OCI-LY7 (cell line): ENCODE measurements at regions not wholly inside any gene's neighbourhood (a gene's known extent, or its start where the extent isn't known, plus 50 kb on each side); places are given as distances from the start of the nearest gene placed in this dataset.

Source experiments
- BruUV-seq: library from RNA; stranded (reverse); fragments of 400-500 nt; replicated peaks from 2 replicates; lab custom pipeline; 2021; lab: Mats Ljungman, UMichigan
- CTCF ChIA-PET: fragments of 300-600 bp; sonication (Branson Sonifier 250); formaldehyde crosslinking; loops from one replicate; lab custom pipeline; 2022; ENCODE audit warnings: antibody characterized with exemption; ENCODE audit not compliant: unreplicated experiment; lab: Charles Lee
- POLR2A ChIA-PET: fragments of 300-600 bp; sonication (Branson Sonifier 250); formaldehyde crosslinking; loops from one replicate; lab custom pipeline; 2022; ENCODE audit warnings: antibody characterized with exemption; lab: Charles Lee
- DNase-seq: peaks from one replicate; pipeline ENCODE4 v3.0.0-alpha.2; 2015; ENCODE audit warnings: low spot score
- H2AFZ ChIP-seq: fragments of 200-600 bp; sonication (generic), shearing (Covaris generic); 2 replicates; pipeline ENCODE4 v1.6.1; 2014; ENCODE audit warnings: mild to moderate bottlenecking, antibody characterized with exemption, low read length, moderate library complexity
- H3K27ac ChIP-seq: fragments of 200-600 bp; sonication (generic); 2 replicates; pipeline ENCODE4 v1.5.1; 2014; ENCODE audit warnings: mixed run types, low read depth, mild to moderate bottlenecking, moderate library complexity, low read length, inconsistent platforms; ENCODE audit not compliant: poor library complexity, severe bottlenecking
- H3K36me3 ChIP-seq: fragments of 200-600 bp; sonication (generic); 2 replicates; pipeline ENCODE4 v1.6.1; 2014; ENCODE audit warnings: mild to moderate bottlenecking, antibody characterized with exemption, low read length, moderate library complexity, mixed read lengths; ENCODE audit not compliant: insufficient read depth
- H3K4me1 ChIP-seq: fragments of 200-600 bp; sonication (generic); 2 replicates; pipeline ENCODE4 v1.5.1; 2014; ENCODE audit warnings: mild to moderate bottlenecking, low read length; ENCODE audit not compliant: insufficient read depth, poor library complexity, severe bottlenecking
- H3K4me2 ChIP-seq: fragments of 200-600 bp; sonication (generic); 2 replicates; pipeline ENCODE4 v1.6.1; 2014; ENCODE audit warnings: mild to moderate bottlenecking, low read length
- H3K4me3 ChIP-seq: fragments of 200-600 bp; sonication (generic); 2 replicates; pipeline ENCODE4 v1.5.1; 2014; ENCODE audit warnings: mild to moderate bottlenecking, low read depth, low read length; ENCODE audit not compliant: poor library complexity, severe bottlenecking
- H3K79me2 ChIP-seq: fragments of 200-600 bp; sonication (generic); 2 replicates; pipeline ENCODE4 v1.6.1; 2016; ENCODE audit warnings: low read depth, mild to moderate bottlenecking, low read length, moderate library complexity, mixed read lengths; ENCODE audit not compliant: insufficient read depth
- H3K9me2 ChIP-seq: fragments of 200-600 bp; sonication (generic); 2 replicates; pipeline ENCODE4 v1.6.1; 2016; ENCODE audit warnings: mild to moderate bottlenecking, low read length, mixed read lengths; ENCODE audit not compliant: insufficient read depth
- H3K9me3 ChIP-seq: fragments of 200-600 bp; sonication (generic); 2 replicates; pipeline ENCODE4 v1.6.1; 2014; ENCODE audit warnings: mild to moderate bottlenecking, mixed run types, low read length, mixed read lengths
- H4K20me1 ChIP-seq: fragments of 200-600 bp; sonication (generic); 2 replicates; pipeline ENCODE4 v1.6.1; 2014; ENCODE audit warnings: mild to moderate bottlenecking, antibody characterized with exemption, low read length, moderate library complexity, mixed read lengths; ENCODE audit not compliant: insufficient read depth
- CTCF ChIP-seq: fragments of 200-600 bp; sonication (generic); conservative IDR thresholded peaks from 2 replicates; pipeline ENCODE4 v1.5.1; 2014; ENCODE audit warnings: mild to moderate bottlenecking, antibody characterized with exemption, low read length, moderate library complexity, mixed read lengths
- EZH2phosphoT487 ChIP-seq: fragments of 200-600 bp; sonication (generic); IDR thresholded peaks from 2 replicates; pipeline ENCODE4 v1.6.1; 2018; ENCODE audit warnings: low read depth, borderline replicate concordance, mild to moderate bottlenecking, mixed run types, antibody characterized with exemption, low read length, moderate library complexity, mixed read lengths
- intact Hi-C: fragments of 100-400 bp; cut with micrococcal nuclease; formaldehyde crosslinking; loops from one replicate; pipeline ENCODE4 v1.10.0; 2022; ENCODE audit not compliant: unreplicated experiment

- ChIA-PET CTCF (interaction anchor here (0.6 kb wide), 1 partner anchor 1436 kb away, joined by 4 read pairs; no protein-coding TSS in a partner anchor), POLR2A (no interaction called here)
- H3K4me1 ChIP-seq, result no peaks in the 10 kb centered on the region
- no peaks in the 10 kb centered on the region for H3K9me3 ChIP-seq
- intact Hi-C loops, result no loop called here
- no peaks in the 10 kb centered on the region for H3K36me3 ChIP-seq
- H3K4me3 ChIP-seq, result no peak overlapping the region
- H2AFZ ChIP-seq, result no peak overlapping the region
- no peak overlapping the region for H3K4me2 ChIP-seq
- TF ChIP-seq CTCF (no peak), EZH2phosphoT487 (no peak)
- DNase-seq, result no peak
- H4K20me1 ChIP-seq, result no peaks in the 10 kb centered on the region
- H3K27ac ChIP-seq, result no peak overlapping the region
- H3K9me2 ChIP-seq, result no peaks in the 10 kb centered on the region
- H3K79me2 ChIP-seq, result no peaks in the 10 kb centered on the region
- BruUV-seq, result no TSS peak
Observed at GRCh38 chr12:105459760-105460330, 129.4 kb downstream of the C12orf75 start.

- H4K20me1 ChIP-seq, result no peaks in the 10 kb centered on the region
- ChIA-PET CTCF (no interaction called here), POLR2A (interaction anchor here (0.6 to 0.7 kb wide), 3 partner anchors 19 to 286 kb away, joined by 3 to 5 read pairs (median 3); no protein-coding TSS in a partner anchor)
- no peak overlapping the region for H3K27ac ChIP-seq
- no peak for TF ChIP-seq CTCF
- BruUV-seq, result no TSS peak
- H3K4me2 ChIP-seq, result no peak overlapping the region
- no peaks in the 10 kb centered on the region for H3K4me1 ChIP-seq
- intact Hi-C loops, result no loop called here
- no peaks in the 10 kb centered on the region for H3K79me2 ChIP-seq
- no peak overlapping the region for H2AFZ ChIP-seq
- H3K9me2 ChIP-seq, result no peaks in the 10 kb centered on the region
- no peak for DNase-seq
- no peaks in the 10 kb centered on the region for H3K36me3 ChIP-seq
- H3K4me3 ChIP-seq, result no peak overlapping the region
- no peaks in the 10 kb centered on the region for H3K9me3 ChIP-seq
Observed at GRCh38 chr12:105461271-105461943, 130.9 kb downstream of the C12orf75 start.
